Neural progenitor cell (in vitro differentiated cells): ENCODE measurements at regions not wholly inside any gene's neighbourhood (a gene's known extent, or its start where the extent isn't known, plus 50 kb on each side); places are given as distances from the start of the nearest gene placed in this dataset.

ENCODE experiments used
- EZH2 ChIP-seq: fragments of 200-600 bp; sonication (generic); IDR thresholded peaks from 2 replicates; pipeline ENCODE4 v1.6.1; 2017; ENCODE audit warnings: antibody characterized with exemption, mild to moderate bottlenecking, moderate library complexity
- TF ChIP-seq, protein P1 (sequence below): fragments of 200-600 bp; sonication (generic); IDR thresholded peaks from 2 replicates; pipeline ENCODE4 v1.5.1; 2017; ENCODE audit warnings: antibody characterized with exemption, mild to moderate bottlenecking

DNA sequence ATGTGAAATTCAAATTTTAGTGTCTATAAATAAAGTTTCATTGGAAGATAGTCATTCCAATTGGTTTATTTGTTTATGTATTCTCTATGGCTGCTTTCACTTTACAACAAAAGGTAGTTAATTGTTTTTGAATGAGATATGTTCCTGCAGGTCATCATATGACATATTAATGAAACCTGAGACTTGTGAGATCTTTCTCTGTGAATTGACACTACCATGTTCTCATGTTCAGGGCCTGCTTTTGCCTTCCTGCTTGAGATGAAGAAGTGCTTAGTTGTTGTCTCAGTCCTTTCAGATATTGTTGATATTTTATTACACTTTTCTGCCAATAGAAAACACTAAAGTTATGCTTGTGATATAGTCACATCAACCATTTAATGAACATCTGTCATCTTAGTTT lies 132.5 kb downstream of the UTRN start:
- TF ChIP-seq EZH2: no peak
- TF ChIP-seq, protein P1, sequence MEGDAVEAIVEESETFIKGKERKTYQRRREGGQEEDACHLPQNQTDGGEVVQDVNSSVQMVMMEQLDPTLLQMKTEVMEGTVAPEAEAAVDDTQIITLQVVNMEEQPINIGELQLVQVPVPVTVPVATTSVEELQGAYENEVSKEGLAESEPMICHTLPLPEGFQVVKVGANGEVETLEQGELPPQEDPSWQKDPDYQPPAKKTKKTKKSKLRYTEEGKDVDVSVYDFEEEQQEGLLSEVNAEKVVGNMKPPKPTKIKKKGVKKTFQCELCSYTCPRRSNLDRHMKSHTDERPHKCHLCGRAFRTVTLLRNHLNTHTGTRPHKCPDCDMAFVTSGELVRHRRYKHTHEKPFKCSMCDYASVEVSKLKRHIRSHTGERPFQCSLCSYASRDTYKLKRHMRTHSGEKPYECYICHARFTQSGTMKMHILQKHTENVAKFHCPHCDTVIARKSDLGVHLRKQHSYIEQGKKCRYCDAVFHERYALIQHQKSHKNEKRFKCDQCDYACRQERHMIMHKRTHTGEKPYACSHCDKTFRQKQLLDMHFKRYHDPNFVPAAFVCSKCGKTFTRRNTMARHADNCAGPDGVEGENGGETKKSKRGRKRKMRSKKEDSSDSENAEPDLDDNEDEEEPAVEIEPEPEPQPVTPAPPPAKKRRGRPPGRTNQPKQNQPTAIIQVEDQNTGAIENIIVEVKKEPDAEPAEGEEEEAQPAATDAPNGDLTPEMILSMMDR: no peak
